Activated CD4-positive, alpha-beta T cell treated with anti-CD3 and anti-CD28 coated beads for 4 hours (primary cell): ENCODE measurements at regions not wholly inside any gene's neighbourhood (a gene's known extent, or its start where the extent isn't known, plus 50 kb on each side); places are given as distances from the start of the nearest gene placed in this dataset.
A peak's percentile ranks its signal among the peaks of the same experiment; 100 is the strongest.

ENCODE experiments used
- DNase-seq, 2 donors: peaks; one replicate each; pipeline ENCODE4 v3.0.0-alpha.2; 2020

- DNase-seq = no peak
Observed at GRCh38 chr12:15033029-15033428, 60.2 kb downstream of the PDE6H start.

GRCh38 chr12:15033641-15034040 lies 60.8 kb downstream of the PDE6H start:
- no peak for DNase-seq

- no peak for DNase-seq
Observed at GRCh38 chr12:15035185-15035584, 62.3 kb downstream of the PDE6H start.

GRCh38 chr12:15037091-15037687 lies 64.3 kb downstream of the PDE6H start:
- DNase-seq = no peak

- DNase-seq = no peak
Observed at GRCh38 chr12:15038137-15038536, 65.3 kb downstream of the PDE6H start.

GRCh38 chr12:15044471-15044870 lies 71.6 kb downstream of the PDE6H start:
- DNase-seq = no peak

GRCh38 chr12:15045451-15045850 lies 72.6 kb downstream of the PDE6H start:
- no peak for DNase-seq

- DNase-seq = no peak
Observed at GRCh38 chr12:15047611-15048010, 74.8 kb downstream of the PDE6H start.

- no peak for DNase-seq
Observed at GRCh38 chr12:15049461-15050153, 76.8 kb downstream of the PDE6H start.

- DNase-seq = peak in 1 of 2 donors; percentile 24
Observed at GRCh38 chr12:15050659-15051058, 77.8 kb downstream of the PDE6H start.

- DNase-seq = no peak
Observed at GRCh38 chr12:15052691-15053090, 79.8 kb downstream of the PDE6H start.

GRCh38 chr12:15056218-15056617 lies 83.4 kb downstream of the PDE6H start:
- DNase-seq = no peak
